ENCODE measurements at regions not wholly inside any gene's neighbourhood (a gene's known extent, or its start where the extent isn't known, plus 50 kb on each side); places are given as distances from the start of the nearest gene placed in this dataset.

DNA sequence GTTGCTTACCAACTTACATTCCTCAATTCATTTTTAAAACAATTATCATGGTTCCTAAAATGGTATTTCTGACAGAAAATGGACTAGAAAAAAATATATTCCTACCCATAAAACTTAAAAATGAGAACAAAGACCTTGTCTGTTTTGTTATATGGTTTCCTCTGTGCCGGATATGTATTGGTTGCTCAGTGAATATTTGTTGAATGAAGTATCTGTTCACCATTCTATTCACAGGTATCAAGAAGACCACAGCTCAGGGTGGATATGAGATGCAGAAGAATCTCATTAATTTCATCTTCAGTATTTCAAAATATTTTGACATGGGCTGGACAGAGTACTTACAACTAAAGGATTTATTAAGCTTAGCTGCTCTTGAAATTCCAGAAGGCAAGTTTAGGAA is 58.1 kb downstream of the TUSC7 start:
- no peak for DNase-seq

GRCh38 chr3:116770815-116771450 is 61.4 kb downstream of the TUSC7 start:
- DNase-seq: peak; percentile 44

GRCh38 chr3:116776880-116777785 is 67.6 kb downstream of the TUSC7 start:
- no peak for DNase-seq

DNA sequence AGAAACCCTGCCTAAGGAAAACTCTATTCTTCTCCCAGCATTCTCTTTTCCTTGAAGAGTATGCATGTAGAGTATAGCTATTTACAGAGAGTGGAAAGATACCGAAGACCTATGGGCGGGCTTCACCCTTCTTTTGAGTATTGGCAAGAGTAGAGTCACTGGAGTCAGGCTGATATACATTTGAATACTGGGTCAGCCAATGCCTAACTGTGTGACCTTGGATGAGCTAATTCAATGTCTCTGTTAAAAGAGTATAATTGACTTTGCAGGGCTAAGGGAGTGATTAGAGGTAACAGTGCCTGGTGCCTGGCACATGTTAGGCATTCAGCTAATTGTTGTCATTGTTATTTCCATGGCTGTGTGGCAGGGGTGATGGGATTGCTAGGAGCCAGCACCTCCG is 75.6 kb downstream of the TUSC7 start:
- no peak for DNase-seq

DNA sequence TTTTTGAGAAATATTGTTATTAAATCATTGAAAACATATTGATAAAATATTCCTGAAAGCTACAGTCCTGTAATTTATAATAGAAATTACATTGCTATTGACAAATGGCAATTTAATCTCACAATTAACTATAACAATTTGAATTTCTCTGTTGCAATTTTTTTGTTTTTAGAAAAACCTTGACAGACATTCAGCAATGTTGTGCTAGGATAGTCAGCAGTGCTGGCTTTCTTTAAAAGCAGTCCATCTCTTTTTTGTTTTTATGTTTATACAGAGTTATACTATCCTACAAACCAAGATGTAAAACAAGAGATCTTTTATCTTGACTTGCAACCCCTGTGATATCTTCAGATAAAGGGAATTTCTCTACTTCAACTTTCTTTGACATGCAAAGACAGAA is 93.1 kb downstream of the TUSC7 start:
- DNase-seq: no peak

DNA sequence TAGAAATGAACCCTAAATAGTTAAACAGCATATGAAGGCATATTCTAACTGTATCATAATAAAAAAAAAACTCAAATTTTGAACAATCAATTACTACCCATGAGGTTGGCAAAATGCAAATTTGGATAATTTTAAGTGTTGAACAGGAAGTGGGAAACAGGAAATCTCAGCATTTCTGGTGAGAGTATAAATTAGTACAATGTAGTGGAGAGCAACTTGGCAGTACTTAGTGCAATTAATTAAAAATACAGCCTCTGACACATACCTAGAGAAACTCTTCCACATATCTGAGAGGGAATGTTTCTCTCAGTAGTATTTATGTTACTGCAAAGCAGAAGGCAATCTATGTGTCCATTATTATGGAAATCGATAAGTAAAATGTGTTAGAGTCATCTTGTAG is 96.8 kb downstream of the TUSC7 start:
- no peak for DNase-seq

- no peak for DNase-seq
Observed at GRCh38 chr3:116808725-116809124, 99.1 kb downstream of the TUSC7 start.

DNA sequence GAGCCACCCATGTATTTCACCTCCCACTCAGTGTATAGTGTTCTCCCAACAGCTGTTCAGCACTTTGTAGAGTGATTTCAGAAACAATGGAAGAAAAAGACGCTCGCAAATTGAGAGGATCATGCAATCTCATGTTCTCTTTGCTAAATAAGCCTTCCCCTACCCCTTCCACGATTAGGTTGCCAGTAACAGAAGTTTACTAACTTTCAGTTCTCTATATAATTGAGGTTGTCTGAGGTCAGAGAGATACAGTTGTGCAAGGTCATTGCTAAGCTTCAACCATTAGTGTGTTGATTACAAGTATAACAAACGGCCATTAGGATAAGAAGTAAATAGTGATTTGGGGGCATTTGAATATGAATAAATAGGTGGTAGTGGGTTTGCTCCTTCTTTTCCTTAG is 99.6 kb downstream of the TUSC7 start:
- no peak for DNase-seq

- no peak for DNase-seq
Observed at GRCh38 chr3:116811754-116812153, 102.2 kb downstream of the TUSC7 start.

GRCh38 chr3:116812949-116813348 is 103.4 kb downstream of the TUSC7 start:
- DNase-seq: no peak

DNA sequence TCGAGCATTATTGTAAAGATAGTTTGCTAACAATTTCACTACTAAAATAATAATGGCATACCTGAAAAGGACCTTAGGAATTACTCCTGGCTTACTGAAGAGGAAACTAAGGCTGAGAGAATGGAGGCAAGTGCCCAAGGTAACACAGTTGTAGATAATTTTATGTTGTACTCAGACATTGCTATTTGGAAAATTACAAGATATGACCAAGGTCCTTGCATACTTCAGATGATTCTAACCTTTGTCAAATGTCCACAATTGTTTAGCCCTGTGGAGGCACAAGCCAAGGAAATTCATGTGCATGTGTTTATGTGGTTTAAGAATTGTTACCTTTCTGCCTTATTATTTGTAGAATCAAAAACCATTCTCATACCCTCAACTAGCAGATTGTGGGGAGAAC is 105.7 kb downstream of the TUSC7 start:
- no peak for DNase-seq

DNA sequence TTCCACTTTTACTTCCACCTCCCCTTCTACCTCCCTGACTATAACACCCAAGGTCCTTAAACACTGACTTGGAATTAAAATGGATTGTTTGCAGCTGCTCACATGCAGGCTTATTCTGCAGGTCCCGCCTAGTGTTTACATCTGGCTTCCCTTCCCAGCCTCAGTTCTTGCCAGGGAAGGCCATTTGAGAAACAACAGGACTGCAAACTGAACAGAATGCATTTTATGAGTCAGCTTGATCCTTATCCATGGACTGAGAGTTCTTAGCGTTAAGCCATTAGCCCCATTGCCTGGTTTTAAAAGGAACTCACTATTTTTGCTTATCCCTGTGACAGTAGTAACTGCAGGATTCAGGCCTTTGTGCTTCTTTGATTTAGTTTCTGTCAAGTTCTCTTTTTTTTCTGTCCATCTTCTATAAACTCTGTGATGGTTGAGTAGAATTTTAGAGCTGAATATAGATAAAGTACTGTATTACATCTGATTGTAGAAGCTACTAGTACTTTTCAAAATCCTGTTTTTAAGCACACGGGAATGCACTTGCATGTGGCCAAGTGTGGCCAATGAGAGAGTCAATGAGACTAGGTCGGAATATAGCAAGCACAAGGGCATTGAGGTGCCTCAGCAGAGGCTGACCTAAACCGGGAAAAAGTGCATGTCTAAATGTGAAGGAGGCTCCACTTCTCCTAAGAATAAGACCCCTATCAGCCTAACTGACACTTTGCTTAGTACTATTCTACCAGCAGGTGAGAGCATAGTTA is 106.4 kb downstream of the TUSC7 start:
- no peak for DNase-seq

- no peak for DNase-seq
Observed at GRCh38 chr3:116821371-116821770, 111.8 kb downstream of the TUSC7 start.

DNA sequence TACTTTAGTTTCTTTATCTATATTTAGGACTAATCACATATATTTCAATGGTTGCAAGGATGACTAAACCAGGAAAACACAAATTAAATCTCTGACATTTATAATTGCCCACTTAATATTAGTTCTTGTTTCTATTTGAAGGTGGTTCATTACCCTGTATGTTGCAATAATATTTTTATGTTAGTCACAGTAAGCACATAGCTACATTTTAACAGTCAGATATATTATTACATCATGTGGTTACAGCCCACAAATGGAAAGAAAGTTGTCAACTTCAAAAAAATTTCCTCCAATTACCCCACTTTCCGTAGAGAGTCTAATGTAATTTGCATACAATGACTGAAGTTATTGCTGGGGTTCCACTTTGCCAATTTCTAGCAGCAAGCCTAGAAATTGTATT is 114.6 kb downstream of the TUSC7 start:
- DNase-seq: no peak

DNA sequence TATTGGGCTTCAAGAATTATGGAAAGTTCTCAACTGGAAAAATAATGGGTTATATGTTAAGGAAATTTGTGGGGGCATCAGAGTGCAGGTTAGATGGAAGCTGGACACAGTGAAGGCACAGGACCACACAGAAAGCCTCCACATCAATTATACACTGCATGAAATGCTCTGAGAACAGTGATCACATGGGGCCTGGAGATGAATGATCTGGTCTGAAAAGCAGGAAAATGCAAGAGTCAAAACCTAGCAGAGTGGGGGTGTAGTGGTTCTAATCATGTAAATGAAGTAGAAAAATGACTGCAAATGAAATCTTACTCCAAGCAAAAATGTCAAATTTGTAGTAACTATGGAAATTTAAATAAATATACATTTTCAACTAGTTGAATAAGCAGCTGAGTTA is 123.6 kb downstream of the TUSC7 start:
- DNase-seq: no peak

DNA sequence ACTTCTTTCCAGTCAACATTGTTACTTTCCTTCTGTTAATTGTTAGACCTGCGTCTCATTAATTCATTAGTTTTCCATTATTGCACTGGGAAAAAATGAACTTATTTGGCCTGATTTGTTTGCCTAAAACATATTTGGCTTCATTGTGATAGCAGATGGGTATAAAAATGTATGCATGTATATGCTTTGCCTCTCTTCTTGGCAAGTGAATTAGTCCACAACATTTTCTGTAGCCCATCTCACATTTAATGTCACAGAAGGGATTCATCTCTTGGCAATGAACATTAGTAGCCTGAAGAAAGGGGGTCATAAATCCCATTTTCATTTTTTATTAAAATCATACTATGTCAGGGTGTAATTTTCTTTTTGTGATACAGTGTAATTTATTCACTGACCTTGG is 125.2 kb downstream of the TUSC7 start:
- DNase-seq: no peak

GRCh38 chr3:116835658-116836057 is 126.1 kb downstream of the TUSC7 start:
- no peak for DNase-seq

GRCh38 chr3:116836286-116836685 is 126.7 kb downstream of the TUSC7 start:
- DNase-seq: no peak

GRCh38 chr3:116837483-116837882 is 127.9 kb downstream of the TUSC7 start:
- DNase-seq: no peak

GRCh38 chr3:116841003-116841735 is 131.6 kb downstream of the TUSC7 start:
- DNase-seq: no peak

GRCh38 chr3:116842254-116842957 is 132.8 kb downstream of the TUSC7 start:
- DNase-seq: no peak

GRCh38 chr3:116848248-116848829 is 138.8 kb downstream of the TUSC7 start:
- no peak for DNase-seq

Data from SHP77 treated with DMSO at 0.1 percent for 48 hours (cell line).